KOPT-K1 (cell line): ENCODE measurements at regions not wholly inside any gene's neighbourhood (a gene's known extent, or its start where the extent isn't known, plus 50 kb on each side); places are given as distances from the start of the nearest gene placed in this dataset.

Experiments
- H3K27ac ChIP-seq: fragments of 200-600 bp; sonication (generic); 2 replicates; pipeline ENCODE4 v1.5.1; 2016; ENCODE audit warnings: antibody characterized with exemption, mild to moderate bottlenecking, low read depth, low read length; ENCODE audit not compliant: poor library complexity, severe bottlenecking
- H3K36me3 ChIP-seq: fragments of 200-600 bp; sonication (generic); 2 replicates; pipeline ENCODE4 v1.5.1; 2017; ENCODE audit warnings: antibody characterized with exemption, mild to moderate bottlenecking, low read length, moderate library complexity; ENCODE audit not compliant: insufficient read depth
- H3K9me3 ChIP-seq: fragments of 200-600 bp; sonication (generic); 2 replicates; pipeline ENCODE4 v1.5.1; 2017; ENCODE audit warnings: antibody characterized with exemption, low read length, mild to moderate bottlenecking; ENCODE audit not compliant: insufficient read depth, poor library complexity, severe bottlenecking

GRCh38 chr7:131218727-131219128, 108.9 kb upstream of the MKLN1 start:
- Histone ChIP-seq H3K27ac (no peak overlapping the region), H3K36me3 (no peaks in the 10 kb centered on the region), H3K9me3 (no peaks in the 10 kb centered on the region)

- Histone ChIP-seq H3K27ac (no peak overlapping the region), H3K36me3 (no peaks in the 10 kb centered on the region), H3K9me3 (no peaks in the 10 kb centered on the region)
Observed at GRCh38 chr7:131219312-131220041, 108.2 kb upstream of the MKLN1 start.

GRCh38 chr7:131221061-131221460, 106.6 kb upstream of the MKLN1 start:
- no peaks in the 10 kb centered on the region for H3K36me3 ChIP-seq
- no peak overlapping the region for H3K27ac ChIP-seq
- H3K9me3 ChIP-seq: no peaks in the 10 kb centered on the region

GRCh38 chr7:131222171-131222570, 105.5 kb upstream of the MKLN1 start:
- no peaks in the 10 kb centered on the region for H3K9me3 ChIP-seq
- H3K27ac ChIP-seq: no peak overlapping the region
- H3K36me3 ChIP-seq: no peaks in the 10 kb centered on the region

DNA sequence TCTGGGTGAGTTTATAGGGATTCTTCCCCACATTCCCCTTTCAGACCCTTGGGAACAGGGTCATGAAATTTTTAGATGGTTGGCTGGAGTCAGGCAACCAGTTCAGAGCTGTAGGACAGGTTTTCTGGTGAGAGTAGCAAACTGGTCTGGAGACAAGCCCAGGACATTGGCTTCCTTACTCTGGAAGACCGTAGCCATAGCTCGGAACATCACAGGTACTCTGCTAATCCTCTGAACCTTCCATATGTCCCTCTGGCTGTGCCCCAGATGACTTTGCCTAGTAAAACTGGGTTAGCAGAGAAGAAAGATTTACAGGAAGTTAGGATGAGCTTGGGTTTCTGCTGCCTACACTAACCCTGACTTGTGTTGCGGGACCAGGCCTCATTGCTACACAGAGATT, 104.5 kb upstream of the MKLN1 start:
- no peaks in the 10 kb centered on the region for H3K9me3 ChIP-seq
- no peak overlapping the region for H3K27ac ChIP-seq
- no peaks in the 10 kb centered on the region for H3K36me3 ChIP-seq

DNA sequence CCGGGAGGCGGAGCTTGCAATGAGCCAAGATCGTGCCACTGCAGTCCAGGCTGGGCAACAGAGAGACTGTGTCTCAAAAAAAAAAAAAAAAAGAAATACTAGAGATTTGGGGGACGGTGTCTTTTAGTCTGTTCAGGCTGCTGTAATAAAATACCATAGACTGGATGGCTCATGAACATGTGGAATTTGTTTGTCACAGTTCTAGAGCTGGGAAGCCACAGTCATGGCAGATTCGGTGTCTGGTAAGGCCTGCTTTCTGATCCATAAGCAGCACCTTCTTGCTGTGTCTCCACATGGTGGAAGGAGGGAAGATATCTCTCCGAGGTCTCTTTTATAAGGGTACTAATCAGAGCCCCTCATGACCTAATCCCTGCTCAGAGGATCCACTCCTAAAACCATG, 102.7 kb upstream of the MKLN1 start:
- Histone ChIP-seq H3K36me3 (no peaks in the 10 kb centered on the region), H3K27ac (no peak overlapping the region), H3K9me3 (no peaks in the 10 kb centered on the region)

DNA sequence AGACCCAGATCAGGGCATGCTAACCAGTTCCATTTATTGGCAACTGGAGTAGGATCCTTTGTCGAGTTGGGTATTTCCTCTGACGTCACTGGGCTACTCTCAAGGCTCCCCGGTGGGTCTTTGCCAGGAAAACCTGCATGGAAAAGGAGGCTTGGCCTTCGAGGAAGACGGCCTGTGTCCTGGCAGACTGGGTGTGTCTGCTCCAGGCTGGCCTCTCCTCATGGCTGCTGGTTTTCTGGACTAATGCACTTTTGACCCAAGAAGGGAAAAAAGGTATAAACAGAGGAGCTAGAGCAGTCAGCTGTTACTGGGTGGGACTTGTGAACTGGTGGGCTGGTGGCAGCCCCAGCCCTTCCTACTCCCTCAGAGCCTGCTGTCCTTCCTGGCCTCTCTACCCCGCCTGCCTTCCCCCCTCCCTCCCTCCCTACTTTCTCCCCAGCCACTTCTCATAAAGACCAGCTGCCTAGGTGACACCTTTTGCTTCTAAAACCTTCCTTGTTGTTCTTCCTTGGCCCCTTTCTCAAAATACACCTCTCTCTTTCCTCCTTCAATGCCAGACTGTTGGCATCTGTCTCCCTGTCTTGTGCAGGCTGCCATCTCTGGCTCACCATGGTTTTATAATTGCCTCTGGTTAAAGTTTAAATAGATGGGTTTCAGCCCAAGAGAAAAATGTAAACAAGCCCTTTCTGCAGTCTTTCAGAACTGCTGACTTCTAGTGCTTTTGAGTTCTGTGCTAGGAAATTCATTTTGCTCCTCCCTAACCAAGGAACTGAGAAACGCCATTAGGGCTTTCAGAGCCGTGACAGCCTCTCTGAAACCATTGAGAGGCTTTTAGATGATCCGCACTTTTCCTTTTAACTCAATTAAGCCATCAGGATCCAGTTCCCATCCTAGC, 101.8 kb upstream of the MKLN1 start:
- Histone ChIP-seq H3K27ac (no peak overlapping the region), H3K36me3 (no peaks in the 10 kb centered on the region), H3K9me3 (no peaks in the 10 kb centered on the region)

DNA sequence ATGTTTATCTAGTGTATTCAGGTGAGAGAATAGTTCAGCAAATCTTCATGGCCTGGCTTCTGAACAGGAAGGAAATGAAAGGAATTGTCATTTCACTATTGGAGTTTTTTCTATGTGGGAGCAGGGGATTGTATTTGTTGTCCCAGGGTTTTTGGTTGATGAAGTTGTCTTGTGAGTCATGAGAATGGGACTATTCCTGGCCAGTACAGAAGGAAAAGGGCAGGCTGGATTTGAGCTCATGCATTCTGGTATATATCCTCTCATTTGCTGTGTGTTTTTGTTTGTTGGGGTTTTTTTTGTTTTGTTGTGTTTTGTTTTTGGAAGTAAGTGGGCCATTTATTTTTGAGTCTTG, 101.2 kb upstream of the MKLN1 start:
- Histone ChIP-seq H3K9me3 (no peaks in the 10 kb centered on the region), H3K36me3 (no peaks in the 10 kb centered on the region), H3K27ac (no peak overlapping the region)

- peak overlapping the region; percentile 68 for H3K27ac ChIP-seq
Observed at GRCh38 chr7:131231381-131232220, 96.1 kb upstream of the MKLN1 start.

DNA sequence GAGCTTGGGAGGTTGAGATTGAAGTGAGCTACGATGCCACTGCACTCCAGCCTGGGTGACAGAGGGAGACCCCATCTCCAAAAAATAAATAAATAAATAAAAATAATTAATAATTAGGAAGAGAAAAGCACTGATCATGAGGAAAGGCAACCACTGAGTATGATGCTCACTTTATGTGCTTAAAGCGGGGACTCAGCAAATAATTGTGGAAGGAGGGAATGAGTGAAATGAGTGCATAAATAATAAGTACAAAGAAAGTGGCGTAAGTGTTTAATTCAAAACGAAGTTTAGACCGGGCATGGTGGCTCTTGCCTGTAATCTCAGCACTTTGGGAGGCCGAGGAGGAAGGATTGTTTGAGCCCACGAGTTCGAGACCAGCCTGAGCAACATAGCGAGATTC, 94.9 kb upstream of the MKLN1 start:
- H3K27ac ChIP-seq: no peak overlapping the region
- H3K36me3 ChIP-seq: no peaks in the 10 kb centered on the region
- H3K9me3 ChIP-seq: no peaks in the 10 kb centered on the region

More at GRCh38 chr7:131231381-131232220, 96.1 kb upstream of the MKLN1 start:
- H3K36me3 ChIP-seq: no peaks in the 10 kb centered on the region
- H3K9me3 ChIP-seq: no peaks in the 10 kb centered on the region

GRCh38 chr7:131233193-131233592, 94.5 kb upstream of the MKLN1 start:
- Histone ChIP-seq H3K36me3 (no peaks in the 10 kb centered on the region), H3K9me3 (no peaks in the 10 kb centered on the region), H3K27ac (no peak overlapping the region)

GRCh38 chr7:131234719-131235488, 92.8 kb upstream of the MKLN1 start:
- no peaks in the 10 kb centered on the region for H3K36me3 ChIP-seq
- H3K27ac ChIP-seq: peak overlapping the region; percentile 30
- H3K9me3 ChIP-seq: no peaks in the 10 kb centered on the region

- Histone ChIP-seq H3K27ac (peak overlapping the region; percentile 30), H3K36me3 (no peaks in the 10 kb centered on the region), H3K9me3 (no peaks in the 10 kb centered on the region)
Observed at GRCh38 chr7:131235489-131236317, 92.0 kb upstream of the MKLN1 start.

GRCh38 chr7:131236318-131236672, 91.4 kb upstream of the MKLN1 start:
- no peaks in the 10 kb centered on the region for H3K9me3 ChIP-seq
- peak overlapping the region; percentile 30 for H3K27ac ChIP-seq
- H3K36me3 ChIP-seq: no peaks in the 10 kb centered on the region
